Limb (tissue), 2 donors: ENCODE measurements at regions not wholly inside any gene's neighbourhood (a gene's known extent, or its start where the extent isn't known, plus 50 kb on each side); places are given as distances from the start of the nearest gene placed in this dataset.

Source experiments
- DNase-seq, 2 donors: peaks; one replicate each; pipeline ENCODE4 v3.0.0-alpha.2; 2016; ENCODE audit errors: extremely low spot score in 2 of 2

- DNase-seq = no peak
These were observed 51.7 kb upstream of the RCN1 start for GRCh38 chr11:32039149-32039548.

- no peak for DNase-seq
These were observed 56.2 kb upstream of the RCN1 start for GRCh38 chr11:32034680-32035079.

GRCh38 chr11:32034149-32034548 is 56.7 kb upstream of the RCN1 start:
- no peak for DNase-seq

GRCh38 chr11:32033491-32033890 is 57.4 kb upstream of the RCN1 start:
- DNase-seq = no peak

GRCh38 chr11:32033067-32033466 is 57.8 kb upstream of the RCN1 start:
- DNase-seq = no peak

- no peak for DNase-seq
These were observed 58.4 kb upstream of the RCN1 start for GRCh38 chr11:32032478-32032877.

GRCh38 chr11:32032052-32032451 is 58.8 kb upstream of the RCN1 start:
- DNase-seq = no peak

GRCh38 chr11:32030875-32031503 is 59.9 kb upstream of the RCN1 start:
- DNase-seq = no peak

GRCh38 chr11:32029721-32030120 is 61.2 kb upstream of the RCN1 start:
- no peak for DNase-seq

- DNase-seq = no peak
These were observed 62.7 kb upstream of the RCN1 start for GRCh38 chr11:32028201-32028600.

GRCh38 chr11:32026766-32027165 is 64.1 kb upstream of the RCN1 start:
- no peak for DNase-seq

- no peak for DNase-seq
These were observed 65.9 kb upstream of the RCN1 start for GRCh38 chr11:32024948-32025347.

GRCh38 chr11:32023370-32024305 is 67.2 kb upstream of the RCN1 start:
- DNase-seq = no peak

GRCh38 chr11:32018672-32019071 is 72.2 kb upstream of the RCN1 start:
- no peak for DNase-seq

GRCh38 chr11:32016111-32016510 is 74.8 kb upstream of the RCN1 start:
- DNase-seq = no peak

GRCh38 chr11:32015427-32015826 is 75.4 kb upstream of the RCN1 start:
- DNase-seq = no peak

GRCh38 chr11:32013603-32014002 is 77.3 kb upstream of the RCN1 start:
- DNase-seq = no peak

GRCh38 chr11:32012049-32012448 is 78.8 kb upstream of the RCN1 start:
- DNase-seq = no peak

- DNase-seq = no peak
These were observed 81.9 kb upstream of the RCN1 start for GRCh38 chr11:32008880-32009551.

GRCh38 chr11:32006799-32007388 is 84.0 kb upstream of the RCN1 start:
- peak in 1 of 2 donors; percentile 14 for DNase-seq

- no peak for DNase-seq
These were observed 85.0 kb upstream of the RCN1 start for GRCh38 chr11:32005786-32006416.
